HG03520 (cell line): ENCODE measurements at regions not wholly inside any gene's neighbourhood (a gene's known extent, or its start where the extent isn't known, plus 50 kb on each side); places are given as distances from the start of the nearest gene placed in this dataset.

Source experiments
- ATAC-seq: cut with Tn5 transposase; IDR thresholded peaks from one replicate; pipeline ENCODE4 v1.9.1; 2021; ENCODE audit warnings: mild to moderate bottlenecking, moderate library complexity; ENCODE audit not compliant: unreplicated experiment

GRCh38 chr3:102529452-102529851 is 94.6 kb downstream of the ZPLD1 start:
- no peak for ATAC-seq

GRCh38 chr3:102530415-102531181 is 95.8 kb downstream of the ZPLD1 start:
- no peak for ATAC-seq

GRCh38 chr3:102531686-102532085 is 96.9 kb downstream of the ZPLD1 start:
- ATAC-seq: no peak

GRCh38 chr3:102532901-102533300 is 98.1 kb downstream of the ZPLD1 start:
- ATAC-seq: no peak

- no peak for ATAC-seq
These were observed 99.0 kb downstream of the ZPLD1 start for GRCh38 chr3:102533784-102534183.

- ATAC-seq: no peak
These were observed 101.6 kb downstream of the ZPLD1 start for GRCh38 chr3:102536456-102536855.

GRCh38 chr3:102537123-102537522 is 102.3 kb downstream of the ZPLD1 start:
- ATAC-seq: no peak

- no peak for ATAC-seq
These were observed 109.9 kb downstream of the ZPLD1 start for GRCh38 chr3:102544741-102545140.

GRCh38 chr3:102545276-102545675 is 110.5 kb downstream of the ZPLD1 start:
- no peak for ATAC-seq

- ATAC-seq: no peak
These were observed 119.1 kb downstream of the ZPLD1 start for GRCh38 chr3:102553876-102554275.

GRCh38 chr3:102570511-102570910 is 135.7 kb downstream of the ZPLD1 start:
- ATAC-seq: no peak

GRCh38 chr3:102571006-102571405 is 136.2 kb downstream of the ZPLD1 start:
- no peak for ATAC-seq

- no peak for ATAC-seq
These were observed 137.0 kb downstream of the ZPLD1 start for GRCh38 chr3:102571720-102572384.

- ATAC-seq: no peak
These were observed 138.7 kb downstream of the ZPLD1 start for GRCh38 chr3:102573483-102574028.

- no peak for ATAC-seq
These were observed 139.5 kb downstream of the ZPLD1 start for GRCh38 chr3:102574355-102574754.

- no peak for ATAC-seq
These were observed 141.8 kb downstream of the ZPLD1 start for GRCh38 chr3:102576651-102577050.

GRCh38 chr3:102577082-102577789 is 142.4 kb downstream of the ZPLD1 start:
- ATAC-seq: no peak

GRCh38 chr3:102580760-102581159 is 145.9 kb downstream of the ZPLD1 start:
- no peak for ATAC-seq

GRCh38 chr3:102586485-102586884 is 151.7 kb downstream of the ZPLD1 start:
- ATAC-seq: no peak

- ATAC-seq: no peak
These were observed 159.2 kb downstream of the ZPLD1 start for GRCh38 chr3:102593812-102594602.

GRCh38 chr3:102595057-102595456 is 160.2 kb downstream of the ZPLD1 start:
- ATAC-seq: no peak
